Skeletal muscle cell (primary cell): ENCODE measurements at regions not wholly inside any gene's neighbourhood (a gene's known extent, or its start where the extent isn't known, plus 50 kb on each side); places are given as distances from the start of the nearest gene placed in this dataset.
"Not testable (repeated sequence)": the region's sequence is repeated elsewhere in the genome, so short reads cannot be mapped to it uniquely, and the experiment has no call there.

Experiments
- DNase-seq: peaks from one replicate; pipeline ENCODE4 v3.0.0-alpha.2; 2010; ENCODE audit warnings: low read depth
- H3K4me3 ChIP-seq: 2 replicates; pipeline ENCODE4 v1.5.1; 2011; ENCODE audit warnings: low read depth, mild to moderate bottlenecking, control low read depth, low read length, moderate library complexity

DNA sequence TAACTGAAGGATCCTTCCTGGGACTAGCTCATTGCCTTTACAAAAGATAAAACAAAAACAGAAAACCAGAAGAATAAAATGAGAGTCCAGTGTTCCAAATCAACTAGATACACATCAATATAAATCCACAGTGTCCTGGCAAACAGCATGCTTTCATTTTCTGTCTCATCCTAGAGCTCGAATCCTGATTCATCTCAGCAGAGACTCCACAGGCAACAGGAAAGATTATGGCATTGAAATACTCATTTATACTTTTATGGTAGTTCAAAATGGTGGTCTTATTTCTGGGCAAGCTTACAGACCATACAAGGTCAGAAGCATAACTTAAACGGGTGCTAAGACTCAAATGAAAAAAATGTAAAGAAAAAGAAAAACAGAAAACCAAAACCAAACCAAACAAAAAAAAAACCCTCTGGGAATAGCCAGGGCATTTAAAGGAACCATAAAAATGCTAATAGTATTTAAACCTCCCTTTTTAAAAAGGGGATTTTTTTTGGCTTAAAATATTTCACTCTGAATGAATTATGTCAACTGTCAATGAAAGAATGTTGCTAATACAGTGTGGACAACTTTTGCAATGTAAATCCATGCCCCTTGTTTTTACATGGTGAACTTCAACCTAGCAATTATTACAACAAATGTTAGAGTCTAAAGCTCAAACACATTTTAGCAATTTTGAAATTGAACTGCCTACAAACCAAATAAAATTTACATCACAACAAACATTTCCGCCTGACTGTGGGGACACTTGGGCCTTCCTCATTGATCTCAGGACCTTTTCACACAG, 57.9 kb downstream of the GPR101 start:
- DNase-seq: no peak
- H3K4me3 ChIP-seq: no peak overlapping the region

DNA sequence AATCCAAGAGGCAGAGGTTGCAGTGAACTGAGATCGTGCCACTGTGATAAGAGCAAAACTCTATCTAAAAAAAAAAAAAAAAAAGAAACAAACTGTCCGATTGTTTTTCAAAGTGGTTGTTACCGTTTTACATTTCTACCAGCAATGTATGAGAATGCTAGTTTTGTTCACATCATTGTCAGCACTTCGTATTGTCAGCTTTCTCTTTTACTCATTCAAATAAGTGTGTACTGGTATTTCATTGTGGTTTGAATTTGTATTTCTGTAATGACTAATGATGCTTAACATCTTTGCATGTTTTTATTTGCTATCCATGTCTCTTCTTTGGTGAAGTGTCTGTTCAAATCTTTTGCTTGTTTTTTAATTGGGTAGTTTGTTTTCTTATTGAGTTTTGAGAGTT, 65.8 kb downstream of the GPR101 start:
- no peak for DNase-seq
- no peak overlapping the region for H3K4me3 ChIP-seq

DNA sequence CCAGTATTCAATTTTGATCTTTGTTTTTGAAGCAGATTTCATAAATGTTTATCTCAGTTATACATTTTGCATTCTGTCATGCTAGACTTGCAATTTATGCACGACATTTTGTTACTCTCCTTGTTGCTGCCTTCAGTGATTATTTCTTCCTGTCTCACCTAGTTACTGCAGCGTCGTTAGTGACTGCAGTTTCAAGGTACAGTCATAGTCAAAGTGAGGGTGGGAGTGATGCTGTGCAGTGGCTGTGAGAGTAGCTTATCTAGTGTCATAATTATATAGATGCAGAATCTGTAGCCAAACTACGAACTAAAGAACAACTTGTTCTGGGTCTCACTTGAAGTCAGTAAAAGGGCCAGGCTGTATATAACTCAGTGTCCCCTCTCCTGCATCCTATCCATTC, 69.8 kb downstream of the GPR101 start:
- H3K4me3 ChIP-seq: no peak overlapping the region
- DNase-seq: no peak

DNA sequence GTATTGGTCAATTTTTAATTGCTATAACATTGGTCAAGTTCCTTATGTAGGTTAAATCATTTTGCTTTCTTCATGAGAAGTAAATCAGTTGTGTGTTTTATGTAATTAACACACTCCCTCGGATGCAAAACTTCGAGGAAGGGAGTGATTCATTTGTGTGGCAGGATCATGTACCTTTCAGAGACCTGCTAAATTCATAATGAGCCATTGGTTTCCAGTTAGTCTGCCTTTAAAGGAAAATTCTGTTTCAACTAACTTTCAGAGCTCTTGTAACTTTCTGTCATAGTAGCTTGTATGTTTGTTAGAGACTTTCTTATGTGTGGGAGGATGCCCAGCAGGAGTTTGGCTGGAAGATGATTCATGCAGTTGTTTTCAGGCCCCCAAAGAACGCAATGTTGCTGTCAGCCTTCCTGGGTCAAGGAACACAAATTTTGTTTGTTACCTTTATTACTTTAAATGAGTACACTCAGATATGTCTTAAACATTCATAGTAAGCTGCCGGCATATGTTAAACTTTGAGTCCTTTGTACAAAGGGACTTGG, 72.1 kb downstream of the GPR101 start:
- DNase-seq: no peak
- H3K4me3 ChIP-seq: no peak overlapping the region

DNA sequence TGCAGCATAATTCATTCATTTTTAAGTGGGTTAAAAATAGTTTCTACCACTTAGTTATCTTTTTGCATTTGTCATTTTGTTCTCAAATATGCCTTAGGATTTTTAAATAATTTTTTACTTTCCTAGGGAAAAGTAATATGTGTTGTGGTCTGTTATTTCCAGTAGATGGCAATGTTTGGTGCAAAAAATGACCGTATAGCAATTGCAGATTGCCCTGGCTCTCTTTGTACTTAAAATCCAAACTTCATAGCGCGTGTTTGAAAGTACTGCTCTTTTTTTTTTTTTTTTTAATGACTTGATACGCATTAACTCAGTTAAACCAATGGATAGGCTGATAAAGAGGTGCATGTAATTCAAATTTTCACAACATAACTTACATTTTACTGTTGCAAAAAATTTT, 74.4 kb upstream of the RBMX start:
- H3K4me3 ChIP-seq: no peak overlapping the region
- no peak for DNase-seq

DNA sequence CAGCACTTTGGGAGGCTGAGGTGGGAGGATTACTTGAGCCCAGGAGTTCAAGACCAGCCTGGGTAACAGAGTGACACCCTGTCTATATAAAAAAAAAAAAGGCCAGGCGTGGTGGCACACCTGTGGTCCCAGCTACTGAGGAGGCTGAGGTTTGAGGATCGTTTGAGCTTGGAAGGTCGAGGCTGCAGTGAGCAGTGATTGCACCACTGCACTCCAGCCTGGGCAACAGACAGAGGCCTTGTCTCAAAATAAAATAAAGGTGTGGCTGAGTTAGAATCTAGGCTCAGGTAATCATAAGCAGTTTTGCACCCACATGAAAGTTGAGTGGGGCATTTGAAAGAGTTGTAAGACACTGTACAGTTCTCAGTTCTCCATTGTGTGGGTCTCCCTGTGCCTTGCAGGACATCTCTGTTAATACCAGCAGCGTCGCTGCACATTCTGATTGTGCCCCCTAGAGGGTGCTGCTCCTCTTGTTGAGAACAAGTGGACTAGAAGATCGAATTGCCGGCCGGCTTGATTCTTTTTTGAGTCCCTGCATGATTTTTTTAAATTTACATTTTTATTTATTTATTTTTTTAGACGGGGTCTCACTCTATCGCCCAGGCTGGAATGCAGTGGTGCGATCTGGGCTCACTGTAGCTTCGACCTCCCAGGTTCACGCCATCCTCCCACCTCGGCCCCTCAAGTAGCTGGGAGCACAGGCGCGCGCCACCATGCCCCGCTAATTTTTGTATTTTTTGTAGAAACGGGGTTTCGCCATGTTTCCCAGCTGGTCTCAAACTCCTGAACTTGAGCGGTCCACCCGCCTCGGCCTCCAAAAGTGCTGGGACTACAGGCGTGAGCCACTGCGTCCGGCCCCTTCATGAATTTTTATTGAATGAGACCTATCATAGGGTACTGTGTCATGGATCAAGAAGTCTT, 73.6 kb upstream of the RBMX start:
- no peak overlapping the region for H3K4me3 ChIP-seq

DNA sequence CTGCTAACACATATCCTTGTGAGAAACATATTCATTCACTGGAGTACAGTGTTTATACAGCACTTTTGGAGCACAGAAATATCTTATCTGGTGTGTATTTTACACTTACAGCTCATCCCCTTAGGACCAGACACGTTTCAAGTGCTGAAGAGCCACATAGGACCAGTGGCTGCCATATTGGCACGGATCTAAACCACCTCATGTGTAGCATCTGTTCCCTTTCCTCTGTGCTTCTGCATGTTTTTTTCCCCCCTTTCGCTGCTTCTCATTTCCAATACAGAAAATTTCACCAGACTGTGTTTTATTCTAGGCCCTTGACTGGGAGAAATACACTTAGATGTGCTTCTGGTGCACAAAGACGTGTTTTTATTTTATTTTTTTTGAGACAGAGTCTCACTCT, 69.7 kb upstream of the RBMX start:
- no peak for DNase-seq
- no peak overlapping the region for H3K4me3 ChIP-seq

More for the DNA sequence above, 73.6 kb upstream of the RBMX start:
- DNase-seq: peak; percentile 27

DNA sequence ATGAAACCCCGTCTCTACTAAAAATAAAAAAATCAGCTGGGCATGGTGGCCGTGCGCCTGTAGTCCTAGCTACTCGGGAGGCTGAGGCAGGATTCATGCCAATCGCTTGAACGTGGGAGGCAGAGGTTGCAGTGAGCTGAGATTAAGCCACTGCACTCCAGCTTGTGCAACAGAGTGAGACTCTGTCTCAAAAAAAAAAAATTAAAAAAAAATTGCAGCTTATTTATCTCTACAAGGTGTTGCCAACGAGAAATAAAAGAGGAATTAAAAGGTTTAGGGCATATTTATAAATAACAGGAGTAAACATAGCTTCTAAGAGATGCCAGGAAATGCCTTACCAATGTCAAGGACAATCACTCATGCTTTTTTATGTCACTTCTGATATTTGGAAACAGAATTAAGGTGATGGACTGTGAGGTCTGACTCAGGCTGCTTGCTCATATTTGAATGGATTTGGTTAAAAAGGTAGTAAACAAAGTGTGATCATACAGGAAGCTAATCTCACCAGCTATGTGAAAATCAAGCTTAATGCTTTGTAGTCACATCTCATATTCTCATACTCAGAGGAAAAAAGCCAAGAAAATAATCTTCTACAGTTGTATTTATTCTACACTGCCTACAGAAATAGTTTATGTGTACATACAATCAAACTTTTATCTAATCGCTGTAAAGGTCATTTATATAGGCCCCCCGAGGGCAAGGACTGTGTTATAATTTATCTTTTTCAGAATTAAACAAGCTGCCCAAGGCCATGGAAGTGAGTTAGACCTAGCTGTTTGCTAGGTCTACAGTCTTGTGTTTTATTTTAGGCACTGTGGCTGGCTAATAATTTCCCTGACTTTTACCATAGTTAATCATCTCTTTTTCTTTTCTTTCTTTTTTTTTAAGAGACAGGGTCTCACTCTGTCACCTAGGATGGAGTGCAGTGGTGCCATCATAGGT, 61.1 kb upstream of the RBMX start:
- DNase-seq: no peak
- H3K4me3 ChIP-seq: no peak overlapping the region

DNA sequence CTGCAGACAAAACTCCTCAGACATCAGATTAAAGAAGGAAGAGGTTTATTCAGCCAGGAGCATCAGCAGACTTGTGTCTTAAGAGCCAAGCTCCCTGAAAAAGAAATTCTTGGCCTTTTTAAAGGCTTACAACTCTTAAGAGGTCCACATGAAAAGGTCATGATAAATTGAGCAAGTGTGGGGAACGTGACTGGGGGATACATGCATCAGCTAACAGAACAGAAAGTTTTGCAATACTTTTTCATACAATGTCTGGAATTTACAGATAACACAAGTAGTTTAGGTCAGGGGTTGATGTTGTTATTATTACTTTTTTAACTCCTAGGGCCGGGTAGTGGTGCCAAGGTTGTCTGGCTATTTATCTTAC, 55.6 kb upstream of the RBMX start:
- DNase-seq: no peak
- no peak overlapping the region for H3K4me3 ChIP-seq

DNA sequence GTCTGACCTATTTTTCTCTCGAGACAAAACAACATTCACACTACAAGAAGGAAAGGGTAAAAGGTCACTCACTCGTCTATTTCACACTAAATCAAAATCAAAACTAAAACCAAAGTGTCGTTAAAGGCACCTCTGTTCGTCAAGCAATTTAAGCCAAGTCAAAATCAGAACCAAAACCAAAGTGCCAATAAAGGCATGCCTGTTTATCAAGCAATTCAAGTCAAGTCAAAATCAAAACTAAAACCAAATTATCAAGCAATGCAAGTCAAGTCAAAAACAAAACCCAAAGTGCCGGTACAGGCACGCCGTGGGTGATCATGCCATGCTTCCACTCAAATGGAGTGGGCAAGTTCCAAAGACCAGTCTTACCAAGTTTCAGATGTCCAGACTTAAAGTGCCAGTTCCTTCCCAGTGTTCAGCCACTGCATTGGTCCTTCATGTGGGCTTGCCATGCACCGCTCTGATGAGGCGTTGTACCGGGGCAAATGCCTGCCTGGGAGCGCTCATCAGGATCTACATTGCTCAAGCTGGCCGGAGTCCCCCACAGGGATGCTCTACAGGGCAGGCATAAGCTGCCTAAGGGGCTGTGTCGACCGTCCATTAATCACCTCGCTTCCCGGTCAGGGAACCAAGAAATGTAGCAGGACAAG, 55.1 kb upstream of the RBMX start:
- DNase-seq, H3K4me3 ChIP-seq: not testable (repeated sequence)

DNA sequence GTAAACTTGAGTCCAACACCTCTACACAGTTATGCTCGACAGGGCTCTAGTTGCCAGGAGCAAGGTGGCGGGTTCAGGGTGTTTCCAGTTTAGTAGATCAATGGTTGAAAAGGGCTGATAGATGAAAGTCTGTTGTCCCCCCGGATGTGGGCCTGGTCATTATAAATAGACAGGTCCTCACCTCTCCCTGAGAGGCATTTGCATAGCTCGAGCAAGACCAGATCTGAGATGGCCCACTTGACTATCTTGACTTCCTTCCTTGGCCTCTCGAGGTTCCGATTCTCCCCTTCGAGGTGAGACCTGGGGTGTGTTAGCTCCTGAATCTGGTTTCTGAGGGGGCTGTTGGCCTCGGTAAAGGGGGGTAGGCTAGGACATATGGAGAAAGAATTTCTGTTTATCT, 54.1 kb upstream of the RBMX start:
- not testable (repeated sequence) for DNase-seq, H3K4me3 ChIP-seq

DNA sequence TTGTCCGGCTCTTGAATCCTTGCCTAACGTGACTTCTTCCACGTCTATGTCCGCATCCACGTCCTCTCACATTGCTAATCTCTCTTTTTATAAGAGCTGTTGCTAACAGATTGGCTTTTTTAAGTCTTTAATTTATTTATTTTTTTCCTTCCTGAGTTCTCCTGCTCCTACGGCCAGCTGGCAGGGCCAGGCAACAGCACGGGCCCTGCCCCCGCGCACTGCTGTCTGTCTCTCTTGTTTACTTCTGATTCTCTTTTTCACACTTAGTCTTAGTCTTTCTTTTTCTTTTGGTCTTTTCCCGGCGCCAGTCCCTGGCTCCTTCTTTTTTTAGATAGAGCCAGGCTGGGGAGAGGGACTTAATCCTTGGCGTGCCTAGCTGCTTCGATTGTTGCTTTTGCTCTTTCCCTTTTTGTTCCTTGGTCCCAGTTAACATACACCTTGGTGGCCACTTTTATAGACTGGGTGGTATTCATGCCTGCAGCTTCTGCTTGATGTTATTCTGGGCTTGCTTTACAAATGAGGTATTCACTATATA, 53.2 kb upstream of the RBMX start:
- H3K4me3 ChIP-seq: no peak overlapping the region
- no peak for DNase-seq

DNA sequence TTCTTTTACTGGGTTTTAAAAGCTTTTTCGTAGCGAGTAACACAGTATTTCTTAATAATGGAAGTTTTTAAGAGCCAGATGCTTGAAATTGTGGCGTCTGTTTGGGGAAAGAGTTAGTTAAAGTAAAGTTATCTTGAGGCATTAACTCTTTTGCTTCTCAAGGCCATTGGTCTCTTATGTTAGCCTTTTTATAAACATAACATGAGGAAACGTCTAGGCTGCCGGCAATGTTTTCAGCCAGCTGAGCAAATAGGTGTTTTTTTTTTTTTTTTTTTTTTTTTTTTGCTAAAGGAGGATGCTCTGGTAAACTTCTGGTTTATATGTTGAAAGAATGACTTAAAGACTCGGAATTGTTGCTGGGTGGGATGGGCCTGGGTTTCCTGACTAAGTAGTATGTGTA, 51.1 kb upstream of the RBMX start:
- H3K4me3 ChIP-seq: no peak overlapping the region
- no peak for DNase-seq
